WTC11 (cell line): ENCODE measurements at regions not wholly inside any gene's neighbourhood (a gene's known extent, or its start where the extent isn't known, plus 50 kb on each side); places are given as distances from the start of the nearest gene placed in this dataset.

Experiments
- GABPB1 ChIP-seq: sonication (generic); formaldehyde crosslinking; IDR thresholded peaks from 2 replicates; pipeline ENCODE4 v1.8.1; 2023; ENCODE audit warnings: mild to moderate bottlenecking, missing genetic modification reagents
- MAX ChIP-seq: sonication (generic); formaldehyde crosslinking; IDR thresholded peaks from 2 replicates; pipeline ENCODE4 v1.8.0; 2022; ENCODE audit warnings: mild to moderate bottlenecking, missing genetic modification reagents

GRCh38 chr6:160837146-160837545 lies 135.1 kb downstream of the PLG start:
- TF ChIP-seq MAX (CRISPR knock-in tag) (no peak), GABPB1 (CRISPR knock-in tag) (no peak)
